ENCODE measurements at regions not wholly inside any gene's neighbourhood (a gene's known extent, or its start where the extent isn't known, plus 50 kb on each side); places are given as distances from the start of the nearest gene placed in this dataset.

GRCh38 chr22:49621601-49622210, 206.0 kb downstream of the BRD1 start:
- TF ChIP-seq, protein P1, sequence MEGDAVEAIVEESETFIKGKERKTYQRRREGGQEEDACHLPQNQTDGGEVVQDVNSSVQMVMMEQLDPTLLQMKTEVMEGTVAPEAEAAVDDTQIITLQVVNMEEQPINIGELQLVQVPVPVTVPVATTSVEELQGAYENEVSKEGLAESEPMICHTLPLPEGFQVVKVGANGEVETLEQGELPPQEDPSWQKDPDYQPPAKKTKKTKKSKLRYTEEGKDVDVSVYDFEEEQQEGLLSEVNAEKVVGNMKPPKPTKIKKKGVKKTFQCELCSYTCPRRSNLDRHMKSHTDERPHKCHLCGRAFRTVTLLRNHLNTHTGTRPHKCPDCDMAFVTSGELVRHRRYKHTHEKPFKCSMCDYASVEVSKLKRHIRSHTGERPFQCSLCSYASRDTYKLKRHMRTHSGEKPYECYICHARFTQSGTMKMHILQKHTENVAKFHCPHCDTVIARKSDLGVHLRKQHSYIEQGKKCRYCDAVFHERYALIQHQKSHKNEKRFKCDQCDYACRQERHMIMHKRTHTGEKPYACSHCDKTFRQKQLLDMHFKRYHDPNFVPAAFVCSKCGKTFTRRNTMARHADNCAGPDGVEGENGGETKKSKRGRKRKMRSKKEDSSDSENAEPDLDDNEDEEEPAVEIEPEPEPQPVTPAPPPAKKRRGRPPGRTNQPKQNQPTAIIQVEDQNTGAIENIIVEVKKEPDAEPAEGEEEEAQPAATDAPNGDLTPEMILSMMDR (IDR thresholded peaks at IDR 0.05) = no peak
- TF ChIP-seq POLR2A (IDR thresholded peaks at IDR 0.05) (no peak), EP300 (IDR thresholded peaks at IDR 0.05) (no peak)

Measured in tibial nerve (tissue), 4 donors.